Fibroblast of skin of left biceps (primary cell): ENCODE measurements at regions not wholly inside any gene's neighbourhood (a gene's known extent, or its start where the extent isn't known, plus 50 kb on each side); places are given as distances from the start of the nearest gene placed in this dataset.

Experiments
- DNase-seq, 2 experiments: peaks; one replicate each; pipeline ENCODE4 v3.0.0-alpha.2; 2013; ENCODE audit warnings: low read depth in 2 of 2

DNA sequence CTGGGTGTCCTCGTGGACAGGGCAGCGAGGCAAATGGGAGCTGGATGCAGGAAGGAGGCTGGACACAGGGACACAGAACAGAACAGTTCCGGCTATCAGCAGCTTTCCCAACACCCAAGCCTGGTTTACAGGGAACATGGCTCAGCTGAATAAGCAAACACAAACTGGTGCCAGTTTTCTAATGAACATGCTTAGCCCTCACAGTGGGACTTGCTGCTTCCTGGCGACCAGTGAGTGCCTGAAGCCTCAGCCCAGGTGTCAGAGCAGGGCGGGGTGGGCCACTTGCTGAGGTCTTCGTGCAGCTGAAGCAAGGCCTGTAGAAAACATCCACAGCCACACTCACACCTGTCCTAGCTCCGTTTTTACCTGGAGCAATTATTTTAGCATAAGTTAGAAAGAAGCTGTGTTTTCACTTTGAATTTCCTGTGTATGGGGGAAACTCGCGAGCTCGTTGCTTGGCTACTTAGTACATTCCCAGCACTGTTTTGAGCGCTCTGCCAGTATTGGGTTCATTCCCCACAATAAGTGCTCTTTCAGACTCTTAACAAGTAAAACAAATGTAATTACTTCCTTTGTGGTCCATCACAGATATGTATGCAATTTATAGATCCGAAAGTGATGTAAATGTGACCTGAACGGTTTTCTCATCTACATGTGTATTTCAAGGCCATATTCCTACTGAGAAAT is 261.2 kb upstream of the SHH start:
- no peak for DNase-seq

DNA sequence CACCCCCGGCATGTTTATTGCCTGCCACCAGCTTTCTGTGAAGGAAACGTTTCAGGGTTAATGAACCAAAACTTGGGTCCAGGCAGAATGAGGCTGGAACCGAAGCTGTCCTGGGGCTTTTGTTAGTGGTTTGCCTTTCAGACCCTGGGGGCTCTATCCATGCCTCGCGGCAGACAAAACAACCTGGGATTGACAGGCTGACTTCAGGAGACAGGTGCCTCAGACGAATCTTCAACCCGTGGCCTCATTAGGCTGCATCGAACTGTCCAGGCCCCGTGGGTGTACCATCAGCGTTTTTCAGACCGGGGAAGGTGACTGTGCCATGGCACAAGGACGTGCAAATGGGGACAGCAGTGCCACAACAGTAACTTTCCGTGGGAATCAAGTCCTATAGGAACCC is 259.3 kb upstream of the SHH start:
- no peak for DNase-seq

DNA sequence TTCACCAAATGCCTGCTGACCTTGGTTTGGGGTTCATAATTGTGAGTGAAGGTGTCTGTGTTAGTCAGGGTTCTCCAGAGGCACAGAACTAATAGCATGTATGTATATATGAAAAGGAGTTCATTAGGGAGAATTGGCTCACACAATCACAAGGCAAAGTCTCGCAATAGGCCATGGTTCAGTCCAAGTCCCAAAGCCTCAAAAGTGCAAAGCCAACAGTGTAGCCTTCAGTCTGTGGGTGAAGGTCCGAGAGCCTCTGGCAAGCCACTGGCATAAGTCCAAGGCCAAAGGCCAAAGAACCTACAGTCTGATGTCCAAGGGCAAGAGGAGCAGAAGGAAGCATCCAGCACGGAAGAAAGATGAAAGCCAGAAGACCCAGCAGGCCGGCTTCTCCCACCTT is 257.6 kb upstream of the SHH start:
- DNase-seq, result no peak

GRCh38 chr7:156067156-156067555 is 254.9 kb upstream of the SHH start:
- no peak for DNase-seq

DNA sequence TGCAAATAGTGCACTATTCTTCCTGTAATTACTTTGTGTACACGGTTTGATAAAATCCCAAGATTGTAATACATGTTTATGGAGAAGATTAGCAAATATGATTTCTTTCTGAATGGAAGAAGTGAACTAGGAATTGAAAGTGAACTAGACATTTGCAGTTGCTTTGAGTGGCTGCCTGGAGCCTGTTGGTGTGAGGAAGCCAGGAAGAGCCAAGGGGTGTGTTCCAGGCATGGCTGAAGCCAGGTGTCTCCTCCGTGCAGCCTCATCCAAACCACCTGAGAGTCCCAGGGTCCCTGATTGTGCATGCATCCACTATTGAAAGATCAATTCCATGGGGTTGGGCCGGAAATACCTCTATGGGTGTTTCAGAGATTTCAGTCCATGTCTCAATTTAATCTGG is 253.1 kb upstream of the SHH start:
- no peak for DNase-seq

DNA sequence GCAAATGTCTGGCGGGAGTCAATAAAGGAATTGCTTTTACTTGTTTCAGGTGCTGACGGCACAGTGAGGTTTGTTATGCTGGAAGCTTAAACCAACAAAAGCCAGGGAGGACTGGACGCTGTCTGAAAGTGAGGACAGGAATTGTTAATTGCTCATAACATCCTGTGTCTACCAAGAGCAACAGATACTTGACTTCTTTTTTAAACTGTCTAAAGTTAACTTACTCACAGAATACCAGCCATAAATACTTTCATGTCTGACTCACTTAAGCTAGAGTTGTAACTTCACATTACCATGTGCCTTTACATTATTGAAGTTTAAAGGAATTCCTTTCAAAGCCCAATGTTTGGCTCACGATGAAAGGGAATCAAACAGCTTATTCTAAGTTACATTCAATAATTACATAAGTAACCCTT is 252.7 kb upstream of the SHH start:
- no peak for DNase-seq

DNA sequence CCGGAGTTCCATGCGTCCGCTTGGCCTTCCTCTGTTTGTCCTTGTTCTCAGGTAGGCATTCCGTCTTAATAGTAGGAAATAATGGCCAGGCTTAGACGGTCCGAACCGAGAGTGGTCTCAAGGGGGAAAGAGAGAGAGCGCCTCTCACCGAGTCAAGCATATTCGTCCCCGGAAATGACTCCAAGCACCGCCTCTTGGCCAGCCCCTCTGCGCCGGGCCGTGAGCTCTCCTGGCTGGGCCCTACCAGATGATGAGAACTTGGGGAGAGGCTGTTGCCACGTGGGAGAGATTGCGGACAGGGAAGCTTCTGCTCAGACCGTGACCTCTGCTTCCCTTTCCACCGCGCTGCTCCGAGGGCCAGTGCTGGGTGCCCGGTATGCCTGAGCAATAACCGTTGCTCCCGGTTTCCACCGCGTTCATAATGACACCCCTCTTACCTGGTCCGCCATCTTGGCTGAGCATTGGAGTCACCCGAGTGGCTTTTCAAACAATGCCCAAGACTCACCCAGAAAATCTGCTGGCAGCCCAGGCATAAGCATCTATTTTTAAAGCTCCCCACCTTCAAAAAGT is 251.1 kb upstream of the SHH start:
- no peak for DNase-seq

DNA sequence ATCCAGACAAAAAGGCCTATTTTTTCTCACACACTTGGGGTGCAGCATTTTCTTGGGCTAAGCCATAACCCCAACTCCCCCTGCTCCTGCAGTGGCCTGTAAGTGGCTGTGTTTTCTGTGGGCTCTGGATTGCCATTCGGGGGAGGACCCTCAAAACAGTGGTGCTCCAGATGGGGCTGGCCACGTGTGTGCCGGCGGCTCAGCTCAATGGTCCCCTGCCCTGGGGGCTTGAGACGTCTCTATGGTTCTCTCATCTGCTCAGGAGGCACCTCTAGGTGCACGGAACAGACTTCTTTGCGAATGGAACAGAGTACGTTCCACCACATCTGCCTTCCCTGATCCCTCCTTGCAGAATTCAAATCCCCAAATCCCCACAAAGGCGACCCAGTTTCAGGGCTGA is 250.0 kb upstream of the SHH start:
- DNase-seq, result no peak

GRCh38 chr7:156061689-156062255 is 249.5 kb upstream of the SHH start:
- DNase-seq, result no peak

DNA sequence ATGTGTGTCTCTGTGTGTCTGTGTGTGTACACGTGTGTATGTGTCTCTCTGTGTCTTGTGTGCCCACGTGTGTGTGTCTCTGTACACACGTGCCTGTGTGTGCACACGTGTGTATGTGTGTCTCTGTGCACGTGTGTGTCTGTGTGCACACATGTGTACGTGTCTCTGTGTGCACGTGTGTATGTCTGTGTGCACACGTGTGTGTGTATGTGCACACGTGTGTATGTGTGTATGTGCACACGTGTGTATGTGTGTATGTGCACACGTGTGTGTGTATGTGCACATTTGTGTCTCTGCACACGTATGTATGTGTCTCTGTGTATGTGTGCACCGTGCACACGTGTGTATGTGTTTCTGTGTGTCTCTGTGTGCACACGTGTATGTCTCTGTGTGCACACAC is 248.7 kb upstream of the SHH start:
- no peak for DNase-seq

DNA sequence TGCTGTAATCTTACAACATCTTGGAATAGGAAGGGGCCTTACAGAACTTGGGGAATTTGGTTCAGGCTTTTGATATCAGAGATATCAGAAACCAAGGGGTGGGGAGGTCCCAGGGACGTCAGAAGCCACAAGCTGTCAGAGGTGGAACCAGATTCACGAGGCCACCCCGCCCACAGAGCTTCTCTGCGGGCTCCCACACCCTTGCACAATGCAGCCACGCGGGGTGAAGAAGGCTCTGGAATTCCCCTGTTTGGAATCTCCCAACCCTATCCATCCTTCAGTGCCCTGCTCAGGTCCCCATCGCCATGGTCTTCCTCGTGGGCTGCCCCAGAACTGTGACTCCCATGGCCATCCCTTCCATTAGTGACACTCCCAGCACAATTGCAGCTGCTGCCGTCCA is 247.1 kb upstream of the SHH start:
- DNase-seq, result no peak

- DNase-seq, result no peak
These were observed 246.0 kb upstream of the SHH start for GRCh38 chr7:156058248-156058647.

GRCh38 chr7:156056534-156056933 is 244.3 kb upstream of the SHH start:
- no peak for DNase-seq

GRCh38 chr7:156055206-156055822 is 243.1 kb upstream of the SHH start:
- DNase-seq, result no peak

- DNase-seq, result no peak
These were observed 239.6 kb upstream of the SHH start for GRCh38 chr7:156051884-156052283.

GRCh38 chr7:156050636-156051569 is 238.6 kb upstream of the SHH start:
- DNase-seq, result no peak

DNA sequence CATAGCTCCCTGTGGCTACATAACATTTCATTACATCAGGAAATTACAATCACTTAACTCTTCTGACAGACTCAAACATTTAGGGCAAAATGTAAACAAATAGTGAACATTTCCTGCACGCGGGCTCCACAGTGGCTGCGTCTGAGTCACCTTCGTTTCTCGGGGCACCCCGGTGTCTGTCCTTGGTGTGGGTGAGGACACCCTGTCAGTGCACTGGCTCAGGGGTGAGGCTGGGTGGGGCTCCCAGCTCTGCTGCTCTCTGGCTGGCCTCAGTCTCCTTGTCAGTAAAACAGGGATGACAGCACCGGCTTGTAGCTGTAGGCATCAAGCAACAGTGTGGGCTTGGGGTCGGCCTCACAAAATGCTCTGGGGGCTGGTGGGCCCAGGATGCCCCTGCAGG is 237.1 kb upstream of the SHH start:
- no peak for DNase-seq

GRCh38 chr7:156046031-156046560 is 233.8 kb upstream of the SHH start:
- DNase-seq, result no peak

- DNase-seq, result no peak
These were observed 231.3 kb upstream of the SHH start for GRCh38 chr7:156043416-156044178.

GRCh38 chr7:156041398-156041797 is 229.1 kb upstream of the SHH start:
- DNase-seq, result no peak
